Glutamatergic neuron (in vitro differentiated cells): ENCODE measurements at regions not wholly inside any gene's neighbourhood (a gene's known extent, or its start where the extent isn't known, plus 50 kb on each side); places are given as distances from the start of the nearest gene placed in this dataset.
"Not testable (repeated sequence)": the region's sequence is repeated elsewhere in the genome, so short reads cannot be mapped to it uniquely, and the experiment has no call there.

Experiments used
- DNase-seq: peaks from one replicate; pipeline ENCODE4 v3.0.0; 2022
- H3K27ac Mint-ChIP-seq: one replicate; pipeline ENCODE4 v1.8.0; 2020; ENCODE audit warnings: mild to moderate bottlenecking, mixed read lengths, inconsistent platforms; ENCODE audit not compliant: unreplicated experiment
- H3K27me3 Mint-ChIP-seq: one replicate; pipeline ENCODE4 v1.8.0; 2020; ENCODE audit warnings: mild to moderate bottlenecking, moderate library complexity, mixed read lengths, inconsistent platforms; ENCODE audit not compliant: unreplicated experiment
- H3K36me3 Mint-ChIP-seq: one replicate; pipeline ENCODE4 v1.8.0; 2020; ENCODE audit warnings: mild to moderate bottlenecking, mixed read lengths, inconsistent platforms; ENCODE audit not compliant: unreplicated experiment
- H3K4me1 Mint-ChIP-seq: one replicate; pipeline ENCODE4 v1.8.0; 2020; ENCODE audit warnings: mild to moderate bottlenecking, low read depth, mixed read lengths, inconsistent platforms; ENCODE audit not compliant: unreplicated experiment
- H3K4me3 Mint-ChIP-seq: one replicate; pipeline ENCODE4 v1.8.0; 2020; ENCODE audit warnings: mild to moderate bottlenecking, mixed read lengths, inconsistent platforms; ENCODE audit not compliant: unreplicated experiment
- H3K9me3 Mint-ChIP-seq: one replicate; pipeline ENCODE4 v1.8.0; 2020; ENCODE audit warnings: mild to moderate bottlenecking, moderate library complexity, mixed read lengths, inconsistent platforms; ENCODE audit not compliant: unreplicated experiment
- CTCF ChIP-seq: fragments of 200-600 bp; sonication (generic); IDR thresholded peaks from one replicate; pipeline ENCODE4 v1.5.0; 2021; ENCODE audit not compliant: partially characterized antibody, unreplicated experiment

- DNase-seq: no peak
- H3K9me3 Mint-ChIP-seq: no peaks in the 10 kb centered on the region
- H3K27ac Mint-ChIP-seq: no peak overlapping the region
- H3K36me3 Mint-ChIP-seq: no peaks in the 10 kb centered on the region
- no peaks in the 10 kb centered on the region for H3K4me1 Mint-ChIP-seq
- H3K27me3 Mint-ChIP-seq: no peaks in the 10 kb centered on the region
- no peak overlapping the region for H3K4me3 Mint-ChIP-seq
- no peak for TF ChIP-seq CTCF
Observed at GRCh38 chr1:185653615-185654014, 80.6 kb upstream of the HMCN1 start.

- H3K36me3 Mint-ChIP-seq: no peaks in the 10 kb centered on the region
- no peaks in the 10 kb centered on the region for H3K9me3 Mint-ChIP-seq
- no peaks in the 10 kb centered on the region for H3K27me3 Mint-ChIP-seq
- no peak overlapping the region for H3K27ac Mint-ChIP-seq
- no peaks in the 10 kb centered on the region for H3K4me1 Mint-ChIP-seq
- no peak for DNase-seq
- TF ChIP-seq CTCF: no peak
- H3K4me3 Mint-ChIP-seq: no peak overlapping the region
Observed at GRCh38 chr1:185652348-185652747, 81.8 kb upstream of the HMCN1 start.

- no peak overlapping the region for H3K4me3 Mint-ChIP-seq
- TF ChIP-seq CTCF: no peak
- H3K36me3 Mint-ChIP-seq: no peaks in the 10 kb centered on the region
Observed at GRCh38 chr1:185650602-185651230, 83.5 kb upstream of the HMCN1 start.

GRCh38 chr1:185648858-185649589 is 85.2 kb upstream of the HMCN1 start:
- H3K9me3 Mint-ChIP-seq: no peaks in the 10 kb centered on the region
- H3K27ac Mint-ChIP-seq: no peak overlapping the region
- TF ChIP-seq CTCF: no peak
- no peak overlapping the region for H3K4me3 Mint-ChIP-seq
- peaks cover 3% of the 10 kb centered on the region for H3K4me1 Mint-ChIP-seq
- H3K36me3 Mint-ChIP-seq: no peaks in the 10 kb centered on the region
- H3K27me3 Mint-ChIP-seq: no peaks in the 10 kb centered on the region
- DNase-seq: no peak

More at GRCh38 chr1:185650602-185651230, 83.5 kb upstream of the HMCN1 start:
- no peak overlapping the region for H3K27ac Mint-ChIP-seq
- peaks cover 2% of the 10 kb centered on the region for H3K4me1 Mint-ChIP-seq
- H3K9me3 Mint-ChIP-seq: no peaks in the 10 kb centered on the region
- no peak for DNase-seq
- no peaks in the 10 kb centered on the region for H3K27me3 Mint-ChIP-seq

- not testable (repeated sequence) for H3K27me3 Mint-ChIP-seq, H3K9me3 Mint-ChIP-seq, DNase-seq, H3K36me3 Mint-ChIP-seq, H3K27ac Mint-ChIP-seq, H3K4me1 Mint-ChIP-seq, H3K4me3 Mint-ChIP-seq
Observed at GRCh38 chr1:185647597-185648267, 86.5 kb upstream of the HMCN1 start.
